BLaER1 treated with 17β-estradiol and CSF1 and Interleukin-3, amounts not matched to agents 10 nM and 100 nM (cell line): ENCODE measurements at regions not wholly inside any gene's neighbourhood (a gene's known extent, or its start where the extent isn't known, plus 50 kb on each side); places are given as distances from the start of the nearest gene placed in this dataset.

Experiments
- H3K27ac ChIP-seq, 11 experiments: shearing (Covaris generic); formaldehyde crosslinking; 2 replicates each; pipeline ENCODE4 v1.8.1; 2022
- H3K27me3 ChIP-seq, 11 experiments: shearing (Covaris generic); formaldehyde crosslinking; 2 replicates each; pipeline ENCODE4 v1.8.1; 2022
- H3K36me3 ChIP-seq, 11 experiments: shearing (Covaris generic); formaldehyde crosslinking; 2 replicates each; pipeline ENCODE4 v1.8.1; 2022
- H3K4me1 ChIP-seq, 10 experiments: shearing (Covaris generic); formaldehyde crosslinking; 2 replicates each; pipeline ENCODE4 v1.8.1; 2022
- H3K4me2 ChIP-seq, 11 experiments: shearing (Covaris generic); formaldehyde crosslinking; 2 replicates each; pipeline ENCODE4 v1.8.1; 2022
- H3K4me3 ChIP-seq, 10 experiments: shearing (Covaris generic); formaldehyde crosslinking; 2 replicates each; pipeline ENCODE4 v1.8.1; 2022
- H3K9ac ChIP-seq, 11 experiments: shearing (Covaris generic); formaldehyde crosslinking; 2 replicates each; pipeline ENCODE4 v1.8.1; 2022
- H3K9me3 ChIP-seq, 11 experiments: shearing (Covaris generic); formaldehyde crosslinking; replicated peaks in 1 of 11; 2 replicates each; pipeline ENCODE4 v1.8.1; 2022
- H4K20me1 ChIP-seq, 11 experiments: shearing (Covaris generic); formaldehyde crosslinking; 2 replicates each; pipeline ENCODE4 v1.8.1; 2022
- Cebpa-rat ChIP-seq, 11 experiments: shearing (Covaris generic); IDR thresholded peaks; 2 replicates each; pipeline ENCODE4 v1.8.1; 2022

GRCh38 chr10:131757285-131758058 is 143.3 kb upstream of the PPP2R2D start:
- Histone ChIP-seq H3K9ac (no peak overlapping the region), H3K27ac (no peak overlapping the region), H3K4me1 (peaks cover 16 to 78% (median 65%) of the 10 kb centered on the region in 10 experiments), H3K36me3 (no peaks in the 10 kb centered on the region), H4K20me1 (no peaks in the 10 kb centered on the region), H3K4me3 (no peak overlapping the region), H3K27me3 (peaks cover 0 to 3% (median 0%) of the 10 kb centered on the region in 11 experiments; a peak in 1 of 22 replicates), H3K4me2 (peak overlapping the region in 6 of 11 experiments; percentile 55 to 92 (median 81); a peak in 8 of 22 replicates), H3K9me3 (no peaks in the 10 kb centered on the region)
- no peak for TF ChIP-seq Cebpa-rat (IDR thresholded peaks at IDR 0.05)

GRCh38 chr10:131758062-131758938 is 142.5 kb upstream of the PPP2R2D start:
- peak overlapping the region in 10 of 11 experiments; percentile 19 to 92 (median 79); a peak in 19 of 22 replicates for H3K4me2 ChIP-seq
- no peaks in the 10 kb centered on the region for H3K27me3 ChIP-seq
- H3K4me1 ChIP-seq: peaks cover 24 to 86% (median 73%) of the 10 kb centered on the region in 10 experiments
- no peaks in the 10 kb centered on the region for H4K20me1 ChIP-seq
- no peaks in the 10 kb centered on the region for H3K9me3 ChIP-seq
- no peak for TF ChIP-seq Cebpa-rat (IDR thresholded peaks at IDR 0.05)
- peak overlapping the region in 2 of 11 experiments; percentile 21; a peak in 1 of 22 replicates for H3K9ac ChIP-seq
- H3K36me3 ChIP-seq: no peaks in the 10 kb centered on the region
- H3K4me3 ChIP-seq: peak overlapping the region in 1 of 10 experiments; percentile 14; a peak in 1 of 20 replicates
- H3K27ac ChIP-seq: peak overlapping the region in 3 of 11 experiments; percentile 17 to 18 (median 17); a peak in 1 of 22 replicates

GRCh38 chr10:131758939-131759301 is 141.9 kb upstream of the PPP2R2D start:
- Histone ChIP-seq H3K9ac (peak overlapping the region in 2 of 11 experiments; percentile 21 to 28; a peak in 1 of 22 replicates), H3K4me3 (no peak overlapping the region), H3K4me2 (peak overlapping the region in 10 of 11 experiments; percentile 19 to 92 (median 81); a peak in 18 of 22 replicates), H3K9me3 (no peaks in the 10 kb centered on the region), H4K20me1 (no peaks in the 10 kb centered on the region), H3K27me3 (no peaks in the 10 kb centered on the region), H3K36me3 (no peaks in the 10 kb centered on the region), H3K27ac (peak overlapping the region in 3 of 11 experiments; percentile 11 to 28 (median 18); a peak in 1 of 22 replicates), H3K4me1 (peaks cover 31 to 93% (median 79%) of the 10 kb centered on the region in 10 experiments)
- TF ChIP-seq Cebpa-rat (IDR thresholded peaks at IDR 0.05): no peak

GRCh38 chr10:131759347-131759746 is 141.5 kb upstream of the PPP2R2D start:
- Histone ChIP-seq H3K4me2 (peak overlapping the region in 9 of 11 experiments; percentile 70 to 92 (median 81); a peak in 17 of 22 replicates), H3K27ac (peak overlapping the region in 3 of 11 experiments; percentile 8 to 28 (median 11); a peak in 1 of 22 replicates), H4K20me1 (no peaks in the 10 kb centered on the region), H3K36me3 (no peaks in the 10 kb centered on the region), H3K4me3 (no peak overlapping the region), H3K27me3 (no peaks in the 10 kb centered on the region), H3K9me3 (no peaks in the 10 kb centered on the region), H3K9ac (peak overlapping the region in 1 of 11 experiments; percentile 28; a peak in 1 of 22 replicates), H3K4me1 (peaks cover 34 to 97% (median 83%) of the 10 kb centered on the region in 10 experiments)
- TF ChIP-seq Cebpa-rat (IDR thresholded peaks at IDR 0.05): no peak

GRCh38 chr10:131760416-131761166 is 140.2 kb upstream of the PPP2R2D start:
- no peak for TF ChIP-seq Cebpa-rat (IDR thresholded peaks at IDR 0.05)
- H3K9me3 ChIP-seq: no peaks in the 10 kb centered on the region
- peaks cover 34 to 98% (median 89%) of the 10 kb centered on the region in 10 experiments for H3K4me1 ChIP-seq
- peak overlapping the region; percentile 54 to 92 (median 78) for H3K4me2 ChIP-seq
- no peaks in the 10 kb centered on the region for H3K27me3 ChIP-seq
- 0 out of 22 replicates have a peak, but pooled peaks cover 0 to 4% (median 0%) of the 10 kb centered on the region in 11 experiments for H4K20me1 ChIP-seq
- no peak overlapping the region for H3K4me3 ChIP-seq
- H3K36me3 ChIP-seq: no peaks in the 10 kb centered on the region
- H3K9ac ChIP-seq: peak overlapping the region in 9 of 11 experiments; percentile 6 to 64 (median 47); a peak in 13 of 22 replicates
- H3K27ac ChIP-seq: peak overlapping the region in 10 of 11 experiments; percentile 2 to 76 (median 71); a peak in 20 of 22 replicates

- no peak for TF ChIP-seq Cebpa-rat (IDR thresholded peaks at IDR 0.05)
- Histone ChIP-seq H3K4me1 (peaks cover 34 to 86% (median 78%) of the 10 kb centered on the region in 10 experiments), H4K20me1 (0 out of 22 replicates have a peak, but pooled peaks cover 0 to 4% (median 0%) of the 10 kb centered on the region in 11 experiments), H3K9me3 (no peaks in the 10 kb centered on the region), H3K9ac (peak overlapping the region in 4 of 11 experiments; percentile 2 to 32 (median 15); a peak in 4 of 22 replicates), H3K27ac (peak overlapping the region in 1 of 11 experiments; percentile 23; a peak in 3 of 22 replicates), H3K4me3 (peak overlapping the region in 1 of 10 experiments; percentile 4; a peak in 2 of 20 replicates), H3K27me3 (no peaks in the 10 kb centered on the region), H3K4me2 (peak overlapping the region; percentile 42 to 98 (median 86)), H3K36me3 (no peaks in the 10 kb centered on the region)
Measured at GRCh38 chr10:131762789-131763696, 137.8 kb upstream of the PPP2R2D start.

- Histone ChIP-seq H3K36me3 (no peaks in the 10 kb centered on the region), H3K9me3 (no peaks in the 10 kb centered on the region), H4K20me1 (0 out of 22 replicates have a peak, but pooled peaks cover 0 to 4% (median 0%) of the 10 kb centered on the region in 11 experiments), H3K4me3 (no peak overlapping the region), H3K27me3 (no peaks in the 10 kb centered on the region), H3K27ac (no peak overlapping the region), H3K4me2 (peak overlapping the region in 8 of 11 experiments; percentile 8 to 98 (median 90); a peak in 13 of 22 replicates), H3K4me1 (peaks cover 30 to 67% (median 59%) of the 10 kb centered on the region in 10 experiments), H3K9ac (no peak overlapping the region)
- TF ChIP-seq Cebpa-rat (IDR thresholded peaks at IDR 0.05): no peak
Measured at GRCh38 chr10:131764929-131765328, 135.9 kb upstream of the PPP2R2D start.
